ENCODE measurements at regions not wholly inside any gene's neighbourhood (a gene's known extent, or its start where the extent isn't known, plus 50 kb on each side); places are given as distances from the start of the nearest gene placed in this dataset.
"Not testable (repeated sequence)": the region's sequence is repeated elsewhere in the genome, so short reads cannot be mapped to it uniquely, and the experiment has no call there.

DNA sequence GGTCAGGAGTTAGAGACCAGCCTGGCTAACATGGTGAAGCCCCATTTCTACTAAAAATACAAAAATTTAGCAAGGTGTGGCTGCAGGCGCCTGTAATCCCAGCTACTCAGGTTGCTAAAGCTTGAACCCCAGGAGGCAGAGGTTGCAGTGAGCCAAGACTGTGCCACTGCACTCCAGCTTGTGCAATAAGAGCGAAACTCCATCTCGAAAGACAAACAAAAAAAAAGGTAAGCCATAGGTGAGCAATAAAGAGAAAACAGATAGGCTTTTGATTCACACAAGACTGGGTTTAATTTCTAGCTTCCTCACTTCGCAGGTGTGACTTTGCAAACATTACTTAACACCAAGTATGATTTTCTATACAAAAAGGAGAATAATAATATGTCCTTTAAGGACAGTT, 72.3 kb upstream of the ACBD5 start:
- TF ChIP-seq Cebpa-rat (IDR thresholded peaks at IDR 0.05): no peak
- Histone ChIP-seq H3K27ac (no peak overlapping the region), H3K4me2 (no peak overlapping the region), H4K20me1 (no peaks in the 10 kb centered on the region), H3K9me3 (peaks cover 6% of the 10 kb centered on the region; the same call in 1 of the 2 replicates), H3K9ac (no peak overlapping the region), H3K27me3 (no peaks in the 10 kb centered on the region), H3K36me3 (no peaks in the 10 kb centered on the region), H3K4me3 (no peak overlapping the region), H3K4me1 (no peaks in the 10 kb centered on the region)

- not testable (repeated sequence) for H3K4me1 ChIP-seq
Measured at GRCh38 chr10:27311809-27312208, 71.2 kb upstream of the ACBD5 start.

GRCh38 chr10:27298522-27298850, 57.9 kb upstream of the ACBD5 start:
- not testable (repeated sequence) for H3K27ac ChIP-seq, H3K36me3 ChIP-seq, H3K4me3 ChIP-seq, H3K4me2 ChIP-seq, H3K9ac ChIP-seq, H3K27me3 ChIP-seq, H3K4me1 ChIP-seq, H4K20me1 ChIP-seq, H3K9me3 ChIP-seq

More at GRCh38 chr10:27311809-27312208, 71.2 kb upstream of the ACBD5 start:
- H3K4me2 ChIP-seq, H3K36me3 ChIP-seq, H3K4me3 ChIP-seq, H3K9me3 ChIP-seq, H4K20me1 ChIP-seq, H3K27ac ChIP-seq, H3K9ac ChIP-seq, H3K27me3 ChIP-seq: not testable (repeated sequence)

- no peak for TF ChIP-seq Cebpa-rat (IDR thresholded peaks at IDR 0.05)
- no peaks in the 10 kb centered on the region for H3K4me1 ChIP-seq
- no peaks in the 10 kb centered on the region for H4K20me1 ChIP-seq
- H3K27me3 ChIP-seq: no peaks in the 10 kb centered on the region
- H3K9ac ChIP-seq: no peak overlapping the region
- no peaks in the 10 kb centered on the region; the same call in 1 of the 2 replicates for H3K9me3 ChIP-seq
- H3K4me2 ChIP-seq: no peak overlapping the region
- no peak overlapping the region for H3K27ac ChIP-seq
- H3K36me3 ChIP-seq: no peaks in the 10 kb centered on the region
- no peak overlapping the region for H3K4me3 ChIP-seq
Measured at GRCh38 chr10:27297844-27298521, 57.4 kb upstream of the ACBD5 start.

GRCh38 chr10:27296285-27296684, 55.7 kb upstream of the ACBD5 start:
- not testable (repeated sequence) for H3K36me3 ChIP-seq, H4K20me1 ChIP-seq, H3K27me3 ChIP-seq, H3K4me3 ChIP-seq, H3K4me2 ChIP-seq, H3K4me1 ChIP-seq, H3K9ac ChIP-seq, H3K27ac ChIP-seq, H3K9me3 ChIP-seq

GRCh38 chr10:27291253-27291895, 50.8 kb upstream of the ACBD5 start:
- peak overlapping the region; percentile 20; the same call in 1 of the 2 replicates for H3K4me3 ChIP-seq
- not testable (repeated sequence) for H3K27me3 ChIP-seq, H3K9ac ChIP-seq, H4K20me1 ChIP-seq, H3K36me3 ChIP-seq, H3K4me1 ChIP-seq, H3K9me3 ChIP-seq
- peak overlapping the region; percentile 60 for H3K27ac ChIP-seq
- peak overlapping the region; percentile 72 for H3K4me2 ChIP-seq
